Omental fat pad (tissue), 3 donors: ENCODE measurements at regions not wholly inside any gene's neighbourhood (a gene's known extent, or its start where the extent isn't known, plus 50 kb on each side); places are given as distances from the start of the nearest gene placed in this dataset.
"Not testable (repeated sequence)": the region's sequence is repeated elsewhere in the genome, so short reads cannot be mapped to it uniquely, and the experiment has no call there.

ENCODE experiments used
- ATAC-seq: fragments of 150-250 bp; one replicate; pipeline ENCODE4 v1.9.1; 2016; ENCODE audit warnings: mild to moderate bottlenecking, moderate library complexity; ENCODE audit not compliant: low FRiP score
- DNase-seq: peaks from one replicate; pipeline ENCODE4 v3.0.0-alpha.2; 2019; ENCODE audit warnings: low spot score
- CTCF ChIP-seq, 3 donors: fragments of 450-650 bp; IDR thresholded peaks; one replicate each; pipeline ENCODE4 v1.5.1; 2016 to 2017; ENCODE audit warnings: antibody characterized with exemption in 3 of 3, mild to moderate bottlenecking in 3 of 3, moderate library complexity in 2 of 3

GRCh38 chr4:28007693-28008092 is 1147.1 kb downstream of the STIM2 start:
- no peak for TF ChIP-seq CTCF (IDR thresholded peaks at IDR 0.05)
- DNase-seq (no peak), ATAC-seq (no peak)

GRCh38 chr4:28009541-28009940 is 1148.9 kb downstream of the STIM2 start:
- ATAC-seq (no peak), DNase-seq (no peak)
- no peak for TF ChIP-seq CTCF (IDR thresholded peaks at IDR 0.05)

- TF ChIP-seq CTCF (IDR thresholded peaks at IDR 0.05): no peak
- ATAC-seq: no peak
- no peak for DNase-seq
Measured at GRCh38 chr4:28010577-28011240, 1150.1 kb downstream of the STIM2 start.

DNA sequence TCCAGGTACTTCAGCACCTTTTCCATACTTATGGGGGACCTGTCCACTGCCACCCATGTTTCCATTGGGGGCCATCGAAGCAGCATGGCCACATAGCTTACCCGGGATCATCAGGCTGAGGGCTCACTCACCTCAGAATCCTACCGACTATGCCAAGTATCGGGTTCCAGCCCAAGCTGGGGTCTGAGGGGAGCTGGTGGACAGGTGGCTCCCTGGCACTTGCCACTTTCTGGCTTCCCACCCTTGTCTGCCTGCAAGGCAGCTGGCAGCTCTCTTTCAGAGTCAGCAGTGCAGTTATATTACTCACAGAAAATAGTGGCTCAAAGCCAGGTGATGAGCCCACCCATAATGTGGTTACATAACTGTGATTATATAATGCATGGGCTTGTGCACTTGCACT is 1153.8 kb downstream of the STIM2 start:
- ATAC-seq: no peak
- no peak for DNase-seq
- no peak for TF ChIP-seq CTCF (IDR thresholded peaks at IDR 0.05)

DNA sequence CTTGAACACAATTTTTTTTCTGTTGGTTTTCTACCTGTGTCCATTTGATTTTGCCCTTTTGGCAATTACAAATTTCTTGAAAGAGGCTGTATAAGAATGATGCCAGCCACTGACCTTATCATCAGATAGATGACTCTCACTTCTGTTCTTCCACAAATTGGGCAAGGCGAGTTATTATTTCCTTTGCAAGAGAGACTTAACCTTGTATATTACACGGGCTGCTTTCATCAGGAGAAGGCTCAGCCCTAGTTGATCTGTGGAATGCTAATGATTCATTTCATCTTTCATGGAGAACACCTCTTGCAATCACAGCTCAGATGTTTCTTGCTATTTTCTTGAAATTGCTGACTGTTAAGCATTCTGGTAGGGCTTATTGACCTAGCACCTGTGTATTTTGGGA is 1155.4 kb downstream of the STIM2 start:
- ATAC-seq: no peak
- no peak for DNase-seq
- no peak for TF ChIP-seq CTCF (IDR thresholded peaks at IDR 0.05)

GRCh38 chr4:28038253-28038652 is 1177.6 kb downstream of the STIM2 start:
- ATAC-seq, DNase-seq: not testable (repeated sequence)

DNA sequence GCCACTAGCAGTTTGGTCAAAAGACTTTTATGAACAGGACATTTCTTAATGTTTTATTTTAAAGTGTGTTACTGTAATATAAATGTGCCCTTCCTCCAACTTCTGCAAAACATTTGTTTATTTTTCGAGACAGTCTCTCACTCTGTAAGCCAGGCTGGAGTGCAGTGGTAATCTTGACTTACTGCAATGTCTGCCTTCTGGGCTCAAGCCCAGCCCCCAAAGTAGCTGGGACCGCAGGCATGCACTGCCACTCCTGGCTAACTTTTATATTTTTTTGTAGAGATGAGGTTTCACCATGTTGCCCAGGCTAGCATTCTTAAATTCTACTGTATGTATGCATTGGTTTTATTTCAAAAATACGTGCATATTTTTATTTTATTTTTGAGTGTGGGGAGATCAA is 1201.9 kb downstream of the STIM2 start:
- ATAC-seq: no peak
- TF ChIP-seq CTCF (IDR thresholded peaks at IDR 0.05): no peak
- DNase-seq: no peak
